ENCODE measurements at regions not wholly inside any gene's neighbourhood (a gene's known extent, or its start where the extent isn't known, plus 50 kb on each side); places are given as distances from the start of the nearest gene placed in this dataset.

GRCh38 chr11:111440416-111441205 lies 61.5 kb upstream of the POU2AF1 start:
- H3K36me3 ChIP-seq (ENCODE audit: control insufficient read depth in 1 of 2, insufficient read depth in 2 of 2, low read depth in 1 of 2, low read length in 2 of 2): no peaks in the 10 kb centered on the region
- no peak overlapping the region for H3K4me2 ChIP-seq (ENCODE audit: low read length, poor library complexity, severe bottlenecking)
- peak overlapping the region in 1 of 2 experiments; percentile 90 for H3K18ac ChIP-seq (ENCODE audit: low read depth in 1 of 2, low read length in 2 of 2)
- no peak overlapping the region for H2BK15ac ChIP-seq (ENCODE audit: low read depth, poor library complexity, severe bottlenecking)
- no peak overlapping the region for H2AK5ac ChIP-seq (ENCODE audit: low read length, severe bottlenecking)
- H2AFZ ChIP-seq (ENCODE audit: low read depth, low read length): no peak overlapping the region
- H4K91ac ChIP-seq (ENCODE audit: low read length): no peak overlapping the region
- H3K9ac ChIP-seq (ENCODE audit: low read length): no peak overlapping the region
- 95% methylated on average over 4 of the region's 5 CpGs for WGBS
- no peak overlapping the region for H3K23ac ChIP-seq (ENCODE audit: low read length in 2 of 2)
- no peak for DNase-seq
- H3K79me1 ChIP-seq (replicated peaks; ENCODE audit: low read length, poor library complexity, severe bottlenecking): no peaks in the 10 kb centered on the region
- peaks cover 16 to 20% of the 10 kb centered on the region in 2 experiments for H3K27me3 ChIP-seq (ENCODE audit: control insufficient read depth in 1 of 2, insufficient read depth in 1 of 2, low read length in 2 of 2)
- H3K4me1 ChIP-seq (ENCODE audit: control insufficient read depth, insufficient read depth, low read depth, low read length): peaks cover 4% of the 10 kb centered on the region
- no peak overlapping the region for H4K8ac ChIP-seq (ENCODE audit: low read length)
- H3K14ac ChIP-seq (ENCODE audit: low read length in 2 of 2): peak overlapping the region in 1 of 2 experiments; percentile 88
- H2BK120ac ChIP-seq (ENCODE audit: low read depth, low read length): no peak overlapping the region
- no peak overlapping the region for H3K4ac ChIP-seq (ENCODE audit: low read depth in 1 of 2, low read length in 2 of 2)
- H3K9me3 ChIP-seq (ENCODE audit: control insufficient read depth, low read length): no peaks in the 10 kb centered on the region
- no peak overlapping the region for H3K27ac ChIP-seq (ENCODE audit: low read length, poor library complexity, severe bottlenecking)
- no peak overlapping the region for H2BK5ac ChIP-seq (ENCODE audit: low read depth, low read length, poor library complexity, severe bottlenecking)
- peak overlapping the region in 1 of 2 experiments; percentile 94 for H2BK12ac ChIP-seq (ENCODE audit: low read length in 2 of 2)
- H3K4me3 ChIP-seq (ENCODE audit: insufficient read depth in 1 of 2, low read depth in 1 of 2, low read length in 2 of 2): no peak overlapping the region

GRCh38 chr11:111439901-111440300 lies 60.8 kb upstream of the POU2AF1 start:
- WGBS: 100% methylated on average over 1 of the region's 1 CpG
- H3K23ac ChIP-seq (ENCODE audit: low read length in 2 of 2): no peak overlapping the region

GRCh38 chr11:111438846-111439520 lies 59.9 kb upstream of the POU2AF1 start:
- Histone ChIP-seq H3K27ac (ENCODE audit: low read length, poor library complexity, severe bottlenecking) (no peak overlapping the region), H2BK15ac (ENCODE audit: low read depth, poor library complexity, severe bottlenecking) (peak overlapping the region; percentile 75), H4K8ac (ENCODE audit: low read length) (peak overlapping the region; percentile 51), H3K14ac (ENCODE audit: low read length in 2 of 2) (no peak overlapping the region), H3K23ac (ENCODE audit: low read length in 2 of 2) (no peak overlapping the region), H3K79me1 (replicated peaks; ENCODE audit: low read length, poor library complexity, severe bottlenecking) (no peaks in the 10 kb centered on the region), H3K4me2 (ENCODE audit: low read length, poor library complexity, severe bottlenecking) (no peak overlapping the region), H3K4me1 (ENCODE audit: control insufficient read depth, insufficient read depth, low read depth, low read length) (peaks cover 4% of the 10 kb centered on the region), H3K27me3 (ENCODE audit: control insufficient read depth in 1 of 2, insufficient read depth in 1 of 2, low read length in 2 of 2) (peaks cover 20% of the 10 kb centered on the region in 2 experiments), H2AFZ (ENCODE audit: low read depth, low read length) (no peak overlapping the region), H3K9me3 (ENCODE audit: control insufficient read depth, low read length) (no peaks in the 10 kb centered on the region), H3K18ac (ENCODE audit: low read depth in 1 of 2, low read length in 2 of 2) (no peak overlapping the region), H2BK12ac (ENCODE audit: low read length in 2 of 2) (no peak overlapping the region), H3K4ac (ENCODE audit: low read depth in 1 of 2, low read length in 2 of 2) (no peak overlapping the region), H2BK120ac (ENCODE audit: low read depth, low read length) (no peak overlapping the region), H2AK5ac (ENCODE audit: low read length, severe bottlenecking) (no peak overlapping the region), H4K91ac (ENCODE audit: low read length) (no peak overlapping the region), H2BK5ac (ENCODE audit: low read depth, low read length, poor library complexity, severe bottlenecking) (no peak overlapping the region), H3K36me3 (ENCODE audit: control insufficient read depth in 1 of 2, insufficient read depth in 2 of 2, low read depth in 1 of 2, low read length in 2 of 2) (no peaks in the 10 kb centered on the region), H3K4me3 (ENCODE audit: insufficient read depth in 1 of 2, low read depth in 1 of 2, low read length in 2 of 2) (no peak overlapping the region), H3K9ac (ENCODE audit: low read length) (no peak overlapping the region)
- 70% methylated on average over 11 of the region's 11 CpGs for WGBS
- no peak for DNase-seq

More at GRCh38 chr11:111439901-111440300, 60.8 kb upstream of the POU2AF1 start:
- peaks cover 4% of the 10 kb centered on the region for H3K4me1 ChIP-seq (ENCODE audit: control insufficient read depth, insufficient read depth, low read depth, low read length)
- no peak overlapping the region for H4K8ac ChIP-seq (ENCODE audit: low read length)
- H2BK5ac ChIP-seq (ENCODE audit: low read depth, low read length, poor library complexity, severe bottlenecking): no peak overlapping the region
- H3K4me2 ChIP-seq (ENCODE audit: low read length, poor library complexity, severe bottlenecking): no peak overlapping the region
- no peak overlapping the region for H3K14ac ChIP-seq (ENCODE audit: low read length in 2 of 2)
- peaks cover 20% of the 10 kb centered on the region in 2 experiments for H3K27me3 ChIP-seq (ENCODE audit: control insufficient read depth in 1 of 2, insufficient read depth in 1 of 2, low read length in 2 of 2)
- no peak overlapping the region for H3K4ac ChIP-seq (ENCODE audit: low read depth in 1 of 2, low read length in 2 of 2)
- H2BK120ac ChIP-seq (ENCODE audit: low read depth, low read length): no peak overlapping the region
- no peak overlapping the region for H4K91ac ChIP-seq (ENCODE audit: low read length)
- H2AFZ ChIP-seq (ENCODE audit: low read depth, low read length): no peak overlapping the region
- no peak overlapping the region for H3K4me3 ChIP-seq (ENCODE audit: insufficient read depth in 1 of 2, low read depth in 1 of 2, low read length in 2 of 2)
- no peaks in the 10 kb centered on the region for H3K79me1 ChIP-seq (replicated peaks; ENCODE audit: low read length, poor library complexity, severe bottlenecking)
- no peak overlapping the region for H2BK15ac ChIP-seq (ENCODE audit: low read depth, poor library complexity, severe bottlenecking)
- H3K18ac ChIP-seq (ENCODE audit: low read depth in 1 of 2, low read length in 2 of 2): no peak overlapping the region
- H3K9ac ChIP-seq (ENCODE audit: low read length): no peak overlapping the region
- H3K9me3 ChIP-seq (ENCODE audit: control insufficient read depth, low read length): no peaks in the 10 kb centered on the region
- H2AK5ac ChIP-seq (ENCODE audit: low read length, severe bottlenecking): no peak overlapping the region
- no peak overlapping the region for H2BK12ac ChIP-seq (ENCODE audit: low read length in 2 of 2)
- peak; percentile 24 for DNase-seq
- H3K36me3 ChIP-seq (ENCODE audit: control insufficient read depth in 1 of 2, insufficient read depth in 2 of 2, low read depth in 1 of 2, low read length in 2 of 2): no peaks in the 10 kb centered on the region
- H3K27ac ChIP-seq (ENCODE audit: low read length, poor library complexity, severe bottlenecking): no peak overlapping the region

GRCh38 chr11:111438168-111438567 lies 59.1 kb upstream of the POU2AF1 start:
- Histone ChIP-seq H3K27me3 (ENCODE audit: control insufficient read depth in 1 of 2, insufficient read depth in 1 of 2, low read length in 2 of 2) (peaks cover 20% of the 10 kb centered on the region in 2 experiments), H3K9me3 (ENCODE audit: control insufficient read depth, low read length) (no peaks in the 10 kb centered on the region), H4K8ac (ENCODE audit: low read length) (no peak overlapping the region), H3K4me2 (ENCODE audit: low read length, poor library complexity, severe bottlenecking) (no peak overlapping the region), H2BK120ac (ENCODE audit: low read depth, low read length) (no peak overlapping the region), H3K4me3 (ENCODE audit: insufficient read depth in 1 of 2, low read depth in 1 of 2, low read length in 2 of 2) (no peak overlapping the region), H4K91ac (ENCODE audit: low read length) (no peak overlapping the region), H3K9ac (ENCODE audit: low read length) (no peak overlapping the region), H2BK15ac (ENCODE audit: low read depth, poor library complexity, severe bottlenecking) (no peak overlapping the region), H3K79me1 (replicated peaks; ENCODE audit: low read length, poor library complexity, severe bottlenecking) (no peaks in the 10 kb centered on the region), H2BK12ac (ENCODE audit: low read length in 2 of 2) (peak overlapping the region in 1 of 2 experiments; percentile 21), H3K4ac (ENCODE audit: low read depth in 1 of 2, low read length in 2 of 2) (no peak overlapping the region), H3K27ac (ENCODE audit: low read length, poor library complexity, severe bottlenecking) (no peak overlapping the region), H3K4me1 (ENCODE audit: control insufficient read depth, insufficient read depth, low read depth, low read length) (peaks cover 4% of the 10 kb centered on the region), H3K14ac (ENCODE audit: low read length in 2 of 2) (no peak overlapping the region), H2AFZ (ENCODE audit: low read depth, low read length) (no peak overlapping the region), H3K23ac (ENCODE audit: low read length in 2 of 2) (no peak overlapping the region), H2AK5ac (ENCODE audit: low read length, severe bottlenecking) (no peak overlapping the region), H2BK5ac (ENCODE audit: low read depth, low read length, poor library complexity, severe bottlenecking) (no peak overlapping the region), H3K36me3 (ENCODE audit: control insufficient read depth in 1 of 2, insufficient read depth in 2 of 2, low read depth in 1 of 2, low read length in 2 of 2) (no peaks in the 10 kb centered on the region), H3K18ac (ENCODE audit: low read depth in 1 of 2, low read length in 2 of 2) (no peak overlapping the region)
- DNase-seq: no peak
- WGBS: 75% methylated on average over 3 of the region's 3 CpGs
